DMS79 (cell line): ENCODE measurements at regions not wholly inside any gene's neighbourhood (a gene's known extent, or its start where the extent isn't known, plus 50 kb on each side); places are given as distances from the start of the nearest gene placed in this dataset.
"Not testable (repeated sequence)": the region's sequence is repeated elsewhere in the genome, so short reads cannot be mapped to it uniquely, and the experiment has no call there.

Source experiments
- DNase-seq: peaks from one replicate; lab custom pipeline; 2025; lab: John Stamatoyannopoulos, UW

DNA sequence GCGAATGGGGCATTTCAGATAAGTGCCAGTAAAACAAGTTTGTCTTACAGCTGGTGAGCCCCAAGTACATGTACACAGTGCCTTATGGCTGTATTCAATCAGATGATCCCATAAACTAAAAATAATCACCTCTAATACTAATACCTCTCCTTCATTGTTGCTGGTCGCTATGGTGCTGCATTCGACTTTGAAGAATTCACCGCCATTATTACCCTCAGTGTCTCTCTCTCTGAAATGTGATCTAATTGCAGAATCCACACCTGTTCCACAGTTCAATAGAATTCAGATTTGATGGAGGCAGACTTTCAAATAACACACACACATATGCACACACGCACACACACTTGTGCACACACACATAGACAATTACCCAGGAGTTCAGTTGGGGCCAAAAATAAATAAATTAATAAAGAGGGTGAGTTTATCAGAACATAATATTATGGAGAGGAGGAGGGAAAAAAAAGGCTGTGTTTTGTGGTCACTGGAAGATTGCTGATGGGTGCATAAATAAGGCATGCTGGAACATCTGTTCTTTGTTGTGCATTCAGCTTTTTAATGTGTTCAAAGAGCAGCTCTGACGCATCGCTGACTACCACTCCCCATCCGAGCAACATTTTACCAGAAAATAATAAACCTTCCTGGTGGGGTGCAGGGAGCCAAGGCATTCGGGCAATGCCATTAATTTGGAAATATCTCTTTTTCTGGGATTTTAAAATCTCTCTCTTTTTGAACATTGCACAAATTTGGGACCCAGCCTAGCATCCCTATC, 235.7 kb downstream of the SATB1 start:
- no peak for DNase-seq

DNA sequence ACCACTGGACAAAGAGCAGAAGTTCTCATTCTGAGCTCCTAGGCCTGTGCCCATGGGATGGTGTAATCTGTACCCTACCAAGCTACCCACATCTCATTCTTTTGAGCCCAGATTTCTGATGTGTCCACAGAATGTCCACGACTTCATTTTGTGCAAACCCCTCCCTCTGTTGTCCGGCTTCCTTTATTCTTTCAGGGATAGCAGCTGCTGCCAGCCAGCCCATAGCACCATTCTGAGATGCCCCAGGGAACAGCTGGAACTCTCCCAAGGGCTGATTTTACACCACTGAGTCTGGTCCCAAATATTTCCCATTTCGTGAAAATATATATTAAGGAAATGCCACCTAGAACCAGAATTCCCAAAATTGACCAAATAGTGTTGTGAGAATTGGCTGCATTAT, 236.6 kb downstream of the SATB1 start:
- no peak for DNase-seq

DNA sequence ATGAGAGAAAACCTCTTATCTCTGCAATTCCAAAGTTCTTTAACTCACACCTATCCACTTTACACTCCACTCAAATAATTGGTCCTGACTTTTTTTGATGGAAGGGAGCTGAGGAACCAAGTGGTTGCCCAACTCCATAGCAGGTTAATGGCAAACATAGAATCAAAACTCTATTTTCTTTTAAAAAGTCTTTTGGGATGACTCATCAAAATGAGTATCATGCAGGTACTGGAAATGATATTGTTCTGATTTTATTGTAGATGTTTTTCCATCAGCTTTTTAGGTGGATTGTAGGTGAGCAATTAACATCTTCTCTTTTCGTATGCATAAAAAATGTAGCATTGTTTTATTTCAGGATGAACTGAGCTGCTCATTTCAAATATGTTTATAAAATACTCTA, 239.5 kb downstream of the SATB1 start:
- no peak for DNase-seq

DNA sequence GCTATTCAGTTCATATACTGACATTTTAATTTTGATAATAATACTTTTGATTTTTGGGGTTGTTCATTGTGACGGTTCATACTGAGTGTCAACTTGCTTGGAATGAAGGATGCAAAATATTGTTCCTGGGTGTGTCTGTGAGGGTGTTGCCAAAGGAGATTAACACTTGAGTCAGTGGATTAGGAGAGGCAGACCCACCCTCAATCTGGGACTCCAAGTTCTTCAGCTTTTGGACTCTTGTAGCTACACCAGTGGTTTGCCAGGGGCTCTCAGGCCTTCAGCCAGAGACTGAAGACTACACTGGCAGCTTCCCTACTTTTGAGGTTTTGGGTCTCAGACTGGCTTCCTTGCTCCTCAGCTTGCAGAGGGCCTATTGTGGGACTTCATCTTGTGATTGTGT, 242.2 kb downstream of the SATB1 start:
- DNase-seq = not testable (repeated sequence)

DNA sequence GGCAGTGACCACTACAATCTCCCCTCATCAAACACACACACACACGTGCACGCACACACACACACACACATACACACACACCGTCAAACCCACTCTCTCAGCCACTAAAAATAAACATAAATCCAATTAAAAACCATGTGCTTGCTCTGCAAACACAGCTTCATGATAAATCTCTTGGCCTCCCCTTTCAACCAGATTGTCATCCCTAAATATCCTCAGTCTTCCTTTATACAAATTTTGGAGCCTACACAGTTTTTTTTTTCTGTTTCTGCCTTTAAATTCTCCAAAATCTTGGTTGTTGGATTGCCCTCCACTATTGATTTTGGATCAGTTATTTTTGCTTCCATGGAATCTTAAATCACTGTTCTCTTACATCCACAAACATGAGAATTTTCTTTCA, 245.6 kb downstream of the SATB1 start:
- DNase-seq = no peak

DNA sequence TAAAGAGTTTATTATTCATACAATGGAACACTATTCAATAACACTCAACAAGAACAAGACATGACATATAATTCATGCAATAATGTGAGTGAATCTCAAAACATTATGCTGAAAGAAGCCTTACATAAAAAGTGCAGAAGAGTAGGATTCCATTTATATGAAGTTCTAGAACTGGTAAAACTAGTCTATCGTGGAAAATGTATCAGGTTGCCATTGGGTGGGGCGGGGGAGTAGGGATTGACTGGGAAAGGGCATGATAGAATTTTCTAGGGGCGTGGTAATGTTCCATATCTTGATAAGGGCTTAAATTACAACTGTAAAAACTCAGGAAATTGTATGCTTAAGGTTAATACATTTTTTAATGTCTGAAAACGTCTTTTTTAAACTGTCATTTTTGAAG, 247.9 kb downstream of the SATB1 start:
- DNase-seq = no peak

DNA sequence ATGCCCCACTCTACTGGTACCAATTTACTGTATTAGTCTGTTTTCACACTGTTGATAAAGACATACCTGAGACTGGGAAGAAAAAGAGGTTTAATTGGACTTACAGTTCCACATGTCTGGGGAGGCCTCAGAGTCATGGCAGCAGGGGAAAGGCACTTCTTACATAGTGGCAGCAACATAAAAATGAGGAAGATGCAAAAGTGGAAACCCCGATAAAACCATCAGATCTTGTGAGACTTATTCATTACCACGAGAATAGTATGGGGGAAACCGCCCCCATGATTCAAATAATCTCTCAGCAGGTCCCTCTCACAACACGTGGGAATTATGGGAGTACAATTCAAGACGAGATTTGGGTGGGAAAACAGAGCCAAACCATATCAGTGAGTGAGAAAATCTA, 251.2 kb downstream of the SATB1 start:
- DNase-seq = not testable (repeated sequence)

DNA sequence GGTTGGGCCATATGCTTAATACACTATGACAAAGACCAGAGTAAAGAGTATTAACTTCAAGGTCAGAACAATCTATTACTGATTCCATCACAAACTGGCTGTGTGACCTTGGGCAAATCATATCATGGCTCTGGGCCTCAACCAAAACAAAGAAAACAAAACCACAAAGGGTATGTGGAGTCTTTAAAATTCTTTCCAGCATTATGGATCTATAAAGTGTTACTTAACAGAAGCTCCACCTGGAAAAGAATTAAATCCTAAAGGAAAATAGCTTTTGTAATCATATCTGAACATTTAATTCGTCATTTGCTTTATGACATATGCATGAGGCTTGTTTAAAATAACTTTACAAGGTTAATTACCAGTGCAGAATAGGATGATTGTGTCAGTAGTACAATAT, 265.5 kb downstream of the SATB1 start:
- no peak for DNase-seq

DNA sequence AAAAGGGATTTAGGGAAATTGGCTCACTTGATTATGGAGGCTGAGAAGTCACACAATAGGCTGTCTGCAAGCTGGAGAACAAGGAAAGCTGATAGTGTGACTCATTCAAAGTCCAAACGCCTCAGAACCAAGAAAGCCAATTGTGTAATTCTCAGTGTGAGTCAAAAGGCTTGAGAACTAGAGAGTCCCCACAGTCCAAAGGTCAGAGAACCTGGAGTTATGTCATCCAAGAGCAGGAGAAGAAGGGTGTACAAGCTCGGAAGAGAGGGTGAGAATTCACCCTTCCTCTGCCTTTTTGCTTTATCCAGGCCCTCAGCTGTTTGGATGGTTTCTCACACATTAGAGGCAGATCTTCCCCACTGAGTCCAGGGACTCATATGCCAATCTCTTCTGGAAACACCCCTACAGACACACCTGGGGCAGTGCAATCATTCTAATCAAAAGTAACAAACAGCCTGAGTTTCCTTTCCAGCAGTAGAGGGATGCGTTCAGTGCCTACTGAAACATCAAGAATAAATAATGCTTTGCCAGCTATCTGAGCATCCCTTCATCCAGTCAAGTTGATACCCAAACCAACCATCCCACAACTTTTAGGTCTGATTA, 271.5 kb downstream of the SATB1 start:
- DNase-seq = no peak

DNA sequence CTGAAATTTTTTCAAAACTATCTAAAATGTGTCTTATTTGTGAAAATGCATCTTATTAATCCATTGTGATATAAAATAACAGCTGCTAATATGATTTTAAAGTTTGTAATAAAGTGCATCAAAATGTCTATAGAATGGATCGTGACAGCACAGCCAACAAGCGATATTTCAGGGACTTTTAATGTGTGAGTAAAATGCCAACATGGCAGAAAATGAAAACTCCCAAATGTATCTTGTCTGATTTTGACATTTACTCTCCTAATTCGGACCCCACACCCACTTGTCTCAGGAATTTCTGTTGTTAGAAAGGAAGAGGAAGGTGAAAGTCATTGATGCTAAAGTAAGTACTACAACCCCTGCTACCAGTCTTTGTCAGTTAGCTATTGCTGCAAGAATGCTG, 273.9 kb downstream of the SATB1 start:
- no peak for DNase-seq

DNA sequence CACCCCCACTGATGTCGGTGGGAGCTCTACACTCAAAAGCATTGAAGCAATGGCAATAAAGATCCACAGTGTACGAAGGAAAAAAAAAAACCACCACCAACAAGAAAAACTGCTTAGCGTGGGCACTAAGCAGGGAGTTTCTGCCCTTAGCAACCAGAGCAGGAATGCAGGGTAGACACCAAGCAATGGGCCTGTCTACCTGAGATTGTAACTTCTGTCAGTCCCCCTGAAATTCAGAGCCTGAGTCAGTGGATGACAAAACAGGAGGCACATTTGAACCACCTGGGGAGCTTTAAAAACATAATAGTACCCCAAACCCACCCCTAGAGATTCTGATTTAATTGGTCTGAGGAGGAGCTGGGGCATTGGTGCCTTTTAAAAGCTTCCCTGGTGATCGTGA, 275.2 kb downstream of the SATB1 start:
- DNase-seq = no peak

DNA sequence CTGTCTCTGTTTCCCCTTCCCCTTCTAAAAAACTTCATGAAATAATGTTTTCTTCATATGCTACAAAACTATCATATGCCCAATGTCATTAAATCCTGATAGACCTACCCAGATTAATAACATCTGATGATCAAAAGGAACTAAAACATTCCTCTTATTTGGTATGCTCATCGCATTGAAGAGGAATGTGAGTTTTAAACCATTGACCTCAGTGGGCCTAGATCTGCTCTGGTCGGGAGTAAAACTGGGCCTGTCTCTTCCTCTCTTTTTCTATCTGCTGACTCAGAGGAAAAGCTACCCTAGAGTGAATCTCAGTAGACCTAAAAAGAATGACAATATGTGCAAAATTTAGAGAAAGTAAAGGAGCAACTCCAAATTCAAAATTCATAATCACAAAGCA, 275.8 kb downstream of the SATB1 start:
- DNase-seq = no peak

DNA sequence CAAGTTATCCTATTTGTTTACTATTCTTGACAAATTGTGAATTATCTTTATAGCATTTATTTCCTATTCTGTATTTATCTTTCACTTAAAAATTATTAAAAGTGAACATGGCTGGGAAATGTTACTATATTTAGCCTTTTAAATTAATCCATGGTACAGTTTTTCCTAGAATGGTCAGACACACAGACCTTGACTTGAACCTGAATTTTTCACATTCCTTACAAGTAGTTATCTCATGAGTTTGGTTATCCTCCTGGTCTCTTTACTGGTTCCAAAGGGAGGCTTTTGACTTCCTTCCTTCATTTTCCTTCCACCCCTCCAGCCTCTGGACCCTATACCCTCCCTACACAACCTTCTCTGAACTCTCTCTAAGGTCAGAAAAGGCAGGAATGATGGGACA, 280.6 kb downstream of the SATB1 start:
- no peak for DNase-seq

DNA sequence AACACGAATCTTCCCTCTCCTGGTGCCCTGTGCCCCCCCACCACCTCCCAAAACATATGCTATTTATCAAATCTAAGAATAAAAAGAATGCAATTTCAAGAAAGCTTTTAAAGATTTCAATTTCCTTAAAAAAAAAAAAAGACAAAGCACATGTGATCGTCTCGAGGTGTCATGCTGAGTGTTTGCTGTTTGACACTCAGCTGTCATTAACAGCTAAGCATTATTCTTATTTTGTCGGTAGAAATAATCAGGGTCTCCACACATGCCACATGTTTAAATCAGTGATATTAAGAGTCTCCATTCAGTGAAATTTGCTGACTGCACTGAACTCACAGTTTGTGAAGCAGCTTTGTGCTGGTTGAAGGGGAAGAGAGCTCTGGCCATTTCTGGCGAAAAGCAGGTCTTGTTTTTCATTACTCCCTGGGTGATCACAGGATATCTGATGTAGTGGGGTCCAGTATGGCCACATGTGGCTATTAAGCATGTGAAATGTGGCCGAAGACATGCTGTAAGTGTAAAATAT, 281.8 kb downstream of the SATB1 start:
- DNase-seq = no peak

DNA sequence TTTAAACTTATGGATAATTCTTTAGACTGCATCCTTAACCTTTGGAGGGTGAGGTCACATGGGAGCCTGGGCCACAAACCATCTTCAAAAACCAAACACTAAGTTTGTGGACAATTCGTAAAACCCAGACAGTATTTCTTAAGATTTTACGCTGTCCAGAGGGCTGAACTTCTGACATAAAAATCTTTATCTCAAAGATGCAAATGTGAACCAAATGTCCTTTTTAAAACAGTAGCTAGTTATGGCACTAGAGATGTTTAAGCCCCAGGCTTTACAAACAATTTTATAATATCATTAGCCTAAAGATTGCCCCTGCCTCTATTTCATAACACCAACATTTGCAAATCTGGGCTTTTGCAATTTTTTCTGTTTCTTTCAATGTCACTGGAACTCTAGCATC, 287.2 kb downstream of the SATB1 start:
- no peak for DNase-seq

DNA sequence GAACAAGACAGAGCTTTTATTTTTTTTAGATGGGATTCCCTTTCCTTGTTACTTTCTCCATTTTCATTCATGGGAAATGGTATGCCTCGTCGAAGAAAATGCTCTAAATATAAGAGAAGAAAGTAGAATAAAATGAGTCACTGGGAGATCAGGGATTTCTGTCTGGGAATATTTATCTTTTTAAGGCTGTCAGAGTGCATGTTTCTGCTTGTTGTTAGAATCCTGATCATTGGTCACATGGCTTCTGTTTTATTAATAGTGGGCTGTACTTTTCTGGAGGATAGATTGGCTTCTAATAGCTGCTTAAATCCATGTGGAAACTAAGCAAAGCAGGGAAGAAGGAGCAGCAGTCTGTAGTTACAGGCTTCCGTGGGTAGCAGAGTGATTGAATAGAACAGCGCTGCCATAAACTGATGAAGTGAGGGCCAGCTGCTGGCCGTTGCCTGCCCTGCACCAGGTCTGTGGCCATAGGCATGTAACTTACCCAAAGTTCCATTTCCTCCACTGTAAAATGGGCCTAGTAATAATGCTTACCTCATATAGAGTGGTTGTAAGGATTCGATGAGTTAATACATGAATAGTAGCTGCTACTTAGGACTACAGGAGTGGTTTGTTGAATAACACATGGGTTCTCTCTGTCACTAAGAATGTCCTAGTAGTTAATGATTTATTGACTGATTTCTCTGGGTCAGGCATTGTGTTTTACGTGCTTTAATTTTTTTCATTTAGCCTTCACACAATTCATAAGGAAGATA, 289.9 kb downstream of the SATB1 start:
- DNase-seq = no peak

DNA sequence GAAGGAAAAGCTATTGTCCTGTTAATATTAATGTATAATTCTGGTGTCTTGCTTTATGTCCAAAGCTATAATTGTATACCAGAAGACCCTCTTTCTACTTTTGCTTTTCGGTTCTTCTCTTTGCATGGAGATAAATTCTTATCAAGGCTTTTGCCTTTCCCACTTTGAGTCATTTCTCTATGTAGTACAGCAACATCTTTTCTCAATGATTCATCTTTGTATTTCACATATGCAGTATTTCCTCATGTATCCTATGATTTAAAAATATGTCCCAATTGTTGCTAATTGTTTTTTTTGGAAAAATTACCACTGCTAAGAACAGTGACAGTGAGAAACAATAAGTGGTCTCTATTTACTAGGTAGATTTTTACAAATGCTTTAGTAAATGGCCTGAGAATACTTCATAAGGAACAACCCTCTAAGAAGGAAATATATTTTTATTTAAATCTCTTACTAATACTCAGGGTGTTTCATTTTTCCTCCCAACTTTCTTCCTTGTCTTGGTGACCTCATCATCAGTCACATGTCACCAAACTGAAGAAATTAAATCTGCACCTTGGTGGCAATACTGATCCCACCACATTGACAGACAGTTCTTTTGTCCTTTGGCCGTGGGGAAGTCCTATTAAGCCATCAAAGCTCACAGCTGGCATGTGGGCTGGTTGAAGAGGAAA, 290.6 kb downstream of the SATB1 start:
- DNase-seq = no peak

DNA sequence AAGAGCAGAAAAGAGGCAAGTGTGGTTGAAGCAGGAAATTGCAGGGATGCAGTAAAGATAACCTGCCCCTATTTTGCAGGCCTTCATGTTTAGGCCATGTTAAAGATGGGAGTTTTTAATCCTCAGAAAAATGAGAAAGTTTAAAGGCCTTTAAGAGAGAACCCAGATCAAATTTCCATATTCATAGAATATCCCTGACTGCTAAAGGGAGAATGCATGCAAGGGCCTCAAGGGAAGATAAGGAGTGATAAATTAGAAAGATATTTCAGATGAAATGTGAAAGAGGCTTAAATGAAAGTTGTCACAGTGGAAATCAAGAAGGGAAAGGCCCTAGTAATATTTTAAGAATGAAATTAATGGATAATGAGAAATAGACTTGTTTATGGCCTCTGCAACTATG, 292.1 kb downstream of the SATB1 start:
- DNase-seq = no peak

DNA sequence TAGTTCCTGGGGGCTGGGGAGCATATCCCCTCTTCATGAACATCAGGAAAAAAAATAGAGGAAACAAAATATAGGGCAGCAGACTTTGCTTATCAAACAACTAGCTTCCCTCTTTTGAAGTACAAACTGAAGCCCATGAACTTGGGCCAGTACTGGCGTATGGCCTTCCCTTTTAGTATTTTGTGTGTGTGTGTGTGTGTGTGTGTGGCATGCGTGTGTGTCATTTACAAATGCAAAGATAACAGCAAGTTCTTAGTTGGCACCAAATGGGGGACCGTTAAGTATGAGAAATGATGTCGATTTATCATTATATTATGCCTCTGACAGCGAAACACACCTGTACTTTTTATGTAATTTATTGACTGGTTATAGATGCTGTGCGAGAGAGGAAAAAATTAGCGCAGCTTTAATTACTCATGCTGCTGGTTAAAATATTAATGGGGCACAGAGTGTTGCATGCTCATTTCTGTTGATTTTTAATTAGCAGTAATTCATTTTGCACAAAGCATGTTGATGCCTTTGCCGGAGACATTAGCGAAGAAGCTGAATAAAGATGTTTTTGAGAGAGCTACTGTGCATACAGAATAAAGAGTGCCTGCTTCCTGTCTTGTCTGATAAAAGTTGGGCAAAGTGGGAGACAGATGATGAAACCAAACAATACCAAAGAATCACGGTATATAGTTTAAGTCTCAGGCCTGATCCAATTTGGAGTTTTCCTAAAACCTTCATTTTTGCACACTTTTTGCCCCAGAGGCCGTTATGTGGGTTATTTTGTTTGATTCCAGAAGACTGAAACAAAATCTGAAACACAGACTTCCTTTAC, 297.1 kb downstream of the SATB1 start:
- DNase-seq = no peak

DNA sequence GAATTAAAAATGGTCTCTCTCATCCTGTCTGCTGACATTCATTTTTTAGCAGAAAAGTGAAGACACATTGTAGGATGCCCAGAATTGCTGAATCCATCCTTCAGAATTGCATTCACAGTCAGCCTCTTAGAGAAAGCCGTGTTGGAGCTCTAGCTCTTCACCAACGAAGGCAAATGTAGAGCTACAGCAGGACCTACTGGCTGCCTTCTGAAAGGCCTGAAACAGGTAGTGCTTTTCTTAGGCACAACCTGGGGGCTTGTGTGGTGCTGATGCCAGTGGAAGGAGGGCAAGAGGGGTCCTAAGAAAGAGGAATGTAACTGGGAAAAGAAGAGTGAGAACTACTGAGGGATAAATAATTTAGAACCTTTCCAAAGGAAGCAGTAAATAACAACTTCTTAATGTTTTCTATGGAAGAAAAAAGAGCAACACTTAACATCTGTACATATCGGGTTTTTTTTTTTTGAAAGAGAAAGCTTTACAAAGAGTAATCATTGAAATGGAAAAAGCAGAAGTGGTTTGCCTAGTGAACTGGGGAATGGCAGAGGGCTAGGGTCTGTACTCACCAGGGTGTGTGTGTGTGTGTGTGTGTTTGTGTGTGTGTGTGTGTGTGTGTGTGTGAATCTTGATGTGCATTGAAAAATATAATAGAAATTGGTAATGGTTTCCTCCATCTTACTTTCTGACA, 297.8 kb downstream of the SATB1 start:
- no peak for DNase-seq

DNA sequence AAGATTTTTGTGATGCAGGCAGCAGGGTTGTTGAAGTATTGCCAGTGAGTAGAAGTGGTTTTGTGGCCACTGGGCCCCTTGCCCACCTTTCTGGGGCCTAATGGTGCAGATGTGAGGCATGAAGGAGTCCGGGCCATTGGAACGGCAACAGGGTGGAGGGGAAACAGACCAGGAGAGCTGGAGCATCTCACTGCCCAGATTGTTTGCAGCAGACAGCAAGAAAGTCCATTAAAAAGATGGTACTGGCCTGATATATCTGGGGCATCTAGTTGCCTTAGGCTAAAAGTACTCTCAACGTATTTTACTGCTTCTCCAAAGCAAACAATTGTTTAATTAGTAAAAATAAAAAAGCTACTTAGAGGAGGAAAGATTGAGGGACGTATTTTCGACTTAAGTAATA, 298.4 kb downstream of the SATB1 start:
- no peak for DNase-seq
